ENCODE measurements at regions not wholly inside any gene's neighbourhood (a gene's known extent, or its start where the extent isn't known, plus 50 kb on each side); places are given as distances from the start of the nearest gene placed in this dataset.

DNA sequence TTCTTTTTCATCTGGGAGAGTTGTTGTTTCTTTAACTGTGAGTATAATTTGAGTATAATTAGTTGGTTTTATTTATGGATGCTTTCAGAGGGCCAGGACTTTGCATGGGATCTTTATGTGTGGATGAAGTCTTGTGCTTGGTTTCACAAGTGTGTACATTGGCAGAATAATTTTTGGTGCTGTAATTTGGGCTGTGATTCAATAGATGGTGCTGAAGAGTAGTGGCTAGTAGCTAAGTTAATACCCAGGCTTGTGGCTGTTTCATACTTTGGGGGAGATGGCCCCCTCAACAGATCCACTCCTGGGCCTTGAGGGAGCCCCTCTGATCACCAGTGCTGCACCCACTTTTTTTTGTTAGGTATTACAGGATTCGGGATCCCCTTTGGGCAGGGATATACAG, 1142.4 kb downstream of the SLITRK1 start (continued):
- TF ChIP-seq, protein P1, sequence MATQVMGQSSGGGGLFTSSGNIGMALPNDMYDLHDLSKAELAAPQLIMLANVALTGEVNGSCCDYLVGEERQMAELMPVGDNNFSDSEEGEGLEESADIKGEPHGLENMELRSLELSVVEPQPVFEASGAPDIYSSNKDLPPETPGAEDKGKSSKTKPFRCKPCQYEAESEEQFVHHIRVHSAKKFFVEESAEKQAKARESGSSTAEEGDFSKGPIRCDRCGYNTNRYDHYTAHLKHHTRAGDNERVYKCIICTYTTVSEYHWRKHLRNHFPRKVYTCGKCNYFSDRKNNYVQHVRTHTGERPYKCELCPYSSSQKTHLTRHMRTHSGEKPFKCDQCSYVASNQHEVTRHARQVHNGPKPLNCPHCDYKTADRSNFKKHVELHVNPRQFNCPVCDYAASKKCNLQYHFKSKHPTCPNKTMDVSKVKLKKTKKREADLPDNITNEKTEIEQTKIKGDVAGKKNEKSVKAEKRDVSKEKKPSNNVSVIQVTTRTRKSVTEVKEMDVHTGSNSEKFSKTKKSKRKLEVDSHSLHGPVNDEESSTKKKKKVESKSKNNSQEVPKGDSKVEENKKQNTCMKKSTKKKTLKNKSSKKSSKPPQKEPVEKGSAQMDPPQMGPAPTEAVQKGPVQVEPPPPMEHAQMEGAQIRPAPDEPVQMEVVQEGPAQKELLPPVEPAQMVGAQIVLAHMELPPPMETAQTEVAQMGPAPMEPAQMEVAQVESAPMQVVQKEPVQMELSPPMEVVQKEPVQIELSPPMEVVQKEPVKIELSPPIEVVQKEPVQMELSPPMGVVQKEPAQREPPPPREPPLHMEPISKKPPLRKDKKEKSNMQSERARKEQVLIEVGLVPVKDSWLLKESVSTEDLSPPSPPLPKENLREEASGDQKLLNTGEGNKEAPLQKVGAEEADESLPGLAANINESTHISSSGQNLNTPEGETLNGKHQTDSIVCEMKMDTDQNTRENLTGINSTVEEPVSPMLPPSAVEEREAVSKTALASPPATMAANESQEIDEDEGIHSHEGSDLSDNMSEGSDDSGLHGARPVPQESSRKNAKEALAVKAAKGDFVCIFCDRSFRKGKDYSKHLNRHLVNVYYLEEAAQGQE (IDR thresholded peaks at IDR 0.05; ENCODE audit: low read depth, low read length): no peak
- TF ChIP-seq POLR2AphosphoS5 (IDR thresholded peaks at IDR 0.05; ENCODE audit: low read length): no peak
- TF ChIP-seq, protein P2, sequence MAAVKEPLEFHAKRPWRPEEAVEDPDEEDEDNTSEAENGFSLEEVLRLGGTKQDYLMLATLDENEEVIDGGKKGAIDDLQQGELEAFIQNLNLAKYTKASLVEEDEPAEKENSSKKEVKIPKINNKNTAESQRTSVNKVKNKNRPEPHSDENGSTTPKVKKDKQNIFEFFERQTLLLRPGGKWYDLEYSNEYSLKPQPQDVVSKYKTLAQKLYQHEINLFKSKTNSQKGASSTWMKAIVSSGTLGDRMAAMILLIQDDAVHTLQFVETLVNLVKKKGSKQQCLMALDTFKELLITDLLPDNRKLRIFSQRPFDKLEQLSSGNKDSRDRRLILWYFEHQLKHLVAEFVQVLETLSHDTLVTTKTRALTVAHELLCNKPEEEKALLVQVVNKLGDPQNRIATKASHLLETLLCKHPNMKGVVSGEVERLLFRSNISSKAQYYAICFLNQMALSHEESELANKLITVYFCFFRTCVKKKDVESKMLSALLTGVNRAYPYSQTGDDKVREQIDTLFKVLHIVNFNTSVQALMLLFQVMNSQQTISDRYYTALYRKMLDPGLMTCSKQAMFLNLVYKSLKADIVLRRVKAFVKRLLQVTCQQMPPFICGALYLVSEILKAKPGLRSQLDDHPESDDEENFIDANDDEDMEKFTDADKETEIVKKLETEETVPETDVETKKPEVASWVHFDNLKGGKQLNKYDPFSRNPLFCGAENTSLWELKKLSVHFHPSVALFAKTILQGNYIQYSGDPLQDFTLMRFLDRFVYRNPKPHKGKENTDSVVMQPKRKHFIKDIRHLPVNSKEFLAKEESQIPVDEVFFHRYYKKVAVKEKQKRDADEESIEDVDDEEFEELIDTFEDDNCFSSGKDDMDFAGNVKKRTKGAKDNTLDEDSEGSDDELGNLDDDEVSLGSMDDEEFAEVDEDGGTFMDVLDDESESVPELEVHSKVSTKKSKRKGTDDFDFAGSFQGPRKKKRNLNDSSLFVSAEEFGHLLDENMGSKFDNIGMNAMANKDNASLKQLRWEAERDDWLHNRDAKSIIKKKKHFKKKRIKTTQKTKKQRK (IDR thresholded peaks at IDR 0.05; ENCODE audit: low read depth, low read length): no peak

DNA sequence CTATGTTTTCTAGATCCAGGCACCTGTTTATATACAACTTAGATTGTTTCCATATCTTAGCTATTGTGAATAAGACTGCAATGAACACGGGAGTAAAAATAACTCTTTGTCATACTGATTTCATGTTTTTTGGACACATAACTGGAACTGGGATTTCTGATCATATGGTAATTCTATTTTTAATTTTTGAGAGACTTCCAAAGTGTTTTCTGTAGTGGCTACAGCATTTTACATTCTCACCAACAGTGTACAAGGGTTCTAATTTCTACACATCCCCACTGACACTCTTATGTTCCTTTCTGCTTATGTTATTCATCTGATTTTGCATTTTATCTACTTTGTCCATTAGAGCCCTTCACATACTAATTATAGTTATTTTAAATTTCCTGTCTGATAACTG, 1152.9 kb downstream of the SLITRK1 start:
- intact Hi-C loops (cut with micrococcal nuclease; ENCODE audit: unreplicated experiment) (no loop called here), in situ Hi-C loops (cut with MboI) (no loop called here)
- H3K79me2 ChIP-seq (ENCODE audit: control insufficient read depth, insufficient read depth, low read length): no peaks in the 10 kb centered on the region
- SMC1A ChIA-PET (ENCODE audit: uncharacterized antibody, unreplicated experiment): no interaction called here
- H3K9me3 ChIP-seq (replicated peaks; ENCODE audit: control insufficient read depth, insufficient read depth, low read length): no peaks in the 10 kb centered on the region
- no peaks in the 10 kb centered on the region for H3K27me3 ChIP-seq (replicated peaks in 1 of 2; ENCODE audit: control insufficient read depth in 2 of 2, insufficient read depth in 2 of 2, low read length in 1 of 2)
- no peak overlapping the region for H3K4me2 ChIP-seq (ENCODE audit: control insufficient read depth, insufficient read depth)
- no peak overlapping the region for H3K4me3 ChIP-seq
- ATAC-seq (no peak), FAIRE-seq (no peak), DNase-seq (ENCODE audit: low read depth, low spot score) (no peak)
- CTCF ChIA-PET: no interaction called here
- no peaks in the 10 kb centered on the region for H3K4me1 ChIP-seq (ENCODE audit: control insufficient read depth, insufficient read depth, low read length)
- H2AFZ ChIP-seq (ENCODE audit: control insufficient read depth, low read depth, low read length): no peak overlapping the region
- no peaks in the 10 kb centered on the region for H3K36me3 ChIP-seq (ENCODE audit: control insufficient read depth in 2 of 2, insufficient read depth in 2 of 2, low read length in 1 of 2)
- RAD21 ChIA-PET (ENCODE audit: unreplicated experiment): no interaction called here
- BruUV-seq (replicated peaks): no TSS peak
- POLR2A ChIA-PET: no interaction called here
- WGBS (ENCODE audit: insufficient coverage, insufficient replicate concordance, low lambda C conversion rate, missing lambda C conversion rate): 0% methylated on average over 1 of the region's 1 CpG
- H3K9ac ChIP-seq (ENCODE audit: control insufficient read depth, insufficient read depth, low read length): no peak overlapping the region
- no peak overlapping the region for H3K27ac ChIP-seq (ENCODE audit: control insufficient read depth, insufficient read depth)
- H4K20me1 ChIP-seq (ENCODE audit: control insufficient read depth, insufficient read depth): no peaks in the 10 kb centered on the region
- TF ChIP-seq MTA2 (IDR thresholded peaks at IDR 0.05; ENCODE audit: low read depth): no peak
- TF ChIP-seq YBX1 (IDR thresholded peaks at IDR 0.05): no peak
- TF ChIP-seq ZNF384 (IDR thresholded peaks at IDR 0.05; ENCODE audit: borderline replicate concordance, low read depth, low read length): no peak
- TF ChIP-seq RCOR1 (conservative IDR thresholded peaks at IDR 0.05; ENCODE audit: low read depth, low read length): no peak
- TF ChIP-seq, protein P3, sequence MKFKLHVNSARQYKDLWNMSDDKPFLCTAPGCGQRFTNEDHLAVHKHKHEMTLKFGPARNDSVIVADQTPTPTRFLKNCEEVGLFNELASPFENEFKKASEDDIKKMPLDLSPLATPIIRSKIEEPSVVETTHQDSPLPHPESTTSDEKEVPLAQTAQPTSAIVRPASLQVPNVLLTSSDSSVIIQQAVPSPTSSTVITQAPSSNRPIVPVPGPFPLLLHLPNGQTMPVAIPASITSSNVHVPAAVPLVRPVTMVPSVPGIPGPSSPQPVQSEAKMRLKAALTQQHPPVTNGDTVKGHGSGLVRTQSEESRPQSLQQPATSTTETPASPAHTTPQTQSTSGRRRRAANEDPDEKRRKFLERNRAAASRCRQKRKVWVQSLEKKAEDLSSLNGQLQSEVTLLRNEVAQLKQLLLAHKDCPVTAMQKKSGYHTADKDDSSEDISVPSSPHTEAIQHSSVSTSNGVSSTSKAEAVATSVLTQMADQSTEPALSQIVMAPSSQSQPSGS (IDR thresholded peaks at IDR 0.05; ENCODE audit: low read length): no peak
- TF ChIP-seq GATAD2B (conservative IDR thresholded peaks at IDR 0.05; ENCODE audit: low read depth): no peak
- no peak for TF ChIP-seq MTA3 (IDR thresholded peaks at IDR 0.05; ENCODE audit: borderline replicate concordance, low read length)
- TF ChIP-seq EZH2 (IDR thresholded peaks at IDR 0.05; ENCODE audit: borderline replicate concordance, control insufficient read depth, low read depth, low read length): no peak
- no peak for TF ChIP-seq CHD2 (IDR thresholded peaks at IDR 0.05; ENCODE audit: borderline replicate concordance, low read depth, low read length)
- no peak for TF ChIP-seq KLF5 (IDR thresholded peaks at IDR 0.05; ENCODE audit: partially characterized antibody)
- TF ChIP-seq POLR2AphosphoS5 (IDR thresholded peaks at IDR 0.05; ENCODE audit: low read length): no peak
- TF ChIP-seq, protein P4, sequence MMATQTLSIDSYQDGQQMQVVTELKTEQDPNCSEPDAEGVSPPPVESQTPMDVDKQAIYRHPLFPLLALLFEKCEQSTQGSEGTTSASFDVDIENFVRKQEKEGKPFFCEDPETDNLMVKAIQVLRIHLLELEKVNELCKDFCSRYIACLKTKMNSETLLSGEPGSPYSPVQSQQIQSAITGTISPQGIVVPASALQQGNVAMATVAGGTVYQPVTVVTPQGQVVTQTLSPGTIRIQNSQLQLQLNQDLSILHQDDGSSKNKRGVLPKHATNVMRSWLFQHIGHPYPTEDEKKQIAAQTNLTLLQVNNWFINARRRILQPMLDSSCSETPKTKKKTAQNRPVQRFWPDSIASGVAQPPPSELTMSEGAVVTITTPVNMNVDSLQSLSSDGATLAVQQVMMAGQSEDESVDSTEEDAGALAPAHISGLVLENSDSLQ (IDR thresholded peaks at IDR 0.05): no peak
- no peak for TF ChIP-seq TCF12 (IDR thresholded peaks at IDR 0.05; ENCODE audit: low read depth, low read length)
- no peak for TF ChIP-seq YY1 (IDR thresholded peaks at IDR 0.05; ENCODE audit: low read depth, low read length)

Measured in GM12878 (cell line).